CD8-positive, alpha-beta memory T cell (primary cell): ENCODE measurements at regions not wholly inside any gene's neighbourhood (a gene's known extent, or its start where the extent isn't known, plus 50 kb on each side); places are given as distances from the start of the nearest gene placed in this dataset.
"Not testable (repeated sequence)": the region's sequence is repeated elsewhere in the genome, so short reads cannot be mapped to it uniquely, and the experiment has no call there.

Experiments used
- CTCF ChIA-PET: fragments of 350-600 bp; sonication (Branson Sonifier 250); formaldehyde crosslinking; loops from one replicate; lab custom pipeline; 2021; ENCODE audit warnings: antibody characterized with exemption; lab: Charles Lee
- POLR2A ChIA-PET: fragments of 350-600 bp; sonication (Branson Sonifier 250); formaldehyde crosslinking; loops from one replicate; lab custom pipeline; 2021; ENCODE audit warnings: antibody characterized with exemption; lab: Charles Lee
- DNase-seq, 5 donors: peaks; one replicate each; pipeline versions ENCODE4 v3.0.0 to v3.0.0-alpha.2; 2020 to 2022; ENCODE audit warnings: mixed read lengths in 1 of 5
- H3K27ac ChIP-seq: one replicate; pipeline ENCODE4 v1.7.0; 2013; ENCODE audit warnings: low read depth, mild to moderate bottlenecking, low read length, moderate library complexity
- H3K27me3 ChIP-seq: 2 replicates; pipeline ENCODE4 v1.7.0; 2013; ENCODE audit warnings: low read length, mild to moderate bottlenecking; ENCODE audit not compliant: insufficient read depth, poor library complexity, severe bottlenecking
- H3K36me3 ChIP-seq: 2 replicates; pipeline ENCODE4 v1.7.0; 2013; ENCODE audit warnings: mild to moderate bottlenecking, low read length, moderate library complexity; ENCODE audit not compliant: insufficient read depth
- H3K4me1 ChIP-seq: 2 replicates; pipeline ENCODE4 v1.7.0; 2013; ENCODE audit warnings: mild to moderate bottlenecking, low read length, moderate library complexity; ENCODE audit not compliant: insufficient read depth
- H3K4me3 ChIP-seq: 2 replicates; pipeline ENCODE4 v1.7.0; 2013; ENCODE audit warnings: mild to moderate bottlenecking, low read length
- H3K9me3 ChIP-seq: 2 replicates; pipeline ENCODE4 v1.7.0; 2013; ENCODE audit warnings: mild to moderate bottlenecking, low read length
- H3K27ac Mint-ChIP-seq, 8 donors: one replicate each; pipeline ENCODE4 v1.8.0; 2020 to 2021; ENCODE audit warnings: mixed read lengths in 8 of 8, mild to moderate bottlenecking in 6 of 8, inconsistent platforms in 3 of 8, moderate library complexity in 3 of 8
- H3K27me3 Mint-ChIP-seq, 2 donors: one replicate each; pipeline ENCODE4 v1.8.0; 2020 to 2021; ENCODE audit warnings: mixed read lengths in 2 of 2, mild to moderate bottlenecking in 1 of 2, moderate library complexity in 1 of 2
- H3K36me3 Mint-ChIP-seq, 3 donors: one replicate each; pipeline ENCODE4 v1.8.0; 2020 to 2021; ENCODE audit warnings: mixed read lengths in 3 of 3, inconsistent platforms in 1 of 3, mild to moderate bottlenecking in 1 of 3
- H3K4me1 Mint-ChIP-seq, 3 donors: one replicate each; pipeline ENCODE4 v1.8.0; 2020 to 2021; ENCODE audit warnings: mixed read lengths in 3 of 3, inconsistent platforms in 1 of 3, mild to moderate bottlenecking in 1 of 3
- H3K4me3 Mint-ChIP-seq, 7 donors: one replicate each; pipeline ENCODE4 v1.8.0; 2020 to 2021; ENCODE audit warnings: mixed read lengths in 7 of 7, mild to moderate bottlenecking in 6 of 7, moderate library complexity in 4 of 7, inconsistent platforms in 2 of 7
- H3K9me3 Mint-ChIP-seq, 5 donors: one replicate each; pipeline ENCODE4 v1.8.0; 2020 to 2022; ENCODE audit warnings: mixed read lengths in 5 of 5, mild to moderate bottlenecking in 3 of 5, moderate library complexity in 2 of 5, inconsistent platforms in 1 of 5

- H3K27ac Mint-ChIP-seq, H3K9me3 Mint-ChIP-seq: not testable (repeated sequence)
Measured at GRCh38 chr17:46430300-46430699, 68.7 kb upstream of the ARL17B start.

DNA sequence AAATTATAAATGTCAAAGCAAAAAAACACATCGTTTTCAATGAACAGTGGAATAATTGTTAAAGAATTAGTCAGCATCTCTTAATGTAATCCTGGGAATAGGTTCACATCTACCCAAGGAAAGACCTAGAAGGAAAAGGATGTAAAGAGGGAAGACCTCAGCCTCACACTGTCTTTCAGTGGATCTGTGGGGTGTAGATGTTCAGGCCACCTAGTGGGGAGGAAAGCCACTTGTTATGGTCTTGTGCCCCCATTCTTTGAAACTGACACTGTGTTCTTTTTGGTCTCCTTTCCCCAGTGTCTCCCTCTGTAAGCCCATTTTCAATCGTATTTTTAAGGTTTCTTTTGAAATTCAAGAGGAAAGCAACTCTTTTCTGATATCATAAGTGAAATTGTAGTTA, 68.1 kb upstream of the ARL17B start:
- DNase-seq, H3K36me3 Mint-ChIP-seq, H3K9me3 Mint-ChIP-seq, H3K9me3 ChIP-seq, H3K4me3 Mint-ChIP-seq, H3K4me3 ChIP-seq, POLR2A ChIA-PET, H3K4me1 Mint-ChIP-seq, CTCF ChIA-PET, H3K27me3 ChIP-seq, H3K27me3 Mint-ChIP-seq, H3K36me3 ChIP-seq, H3K27ac Mint-ChIP-seq, H3K4me1 ChIP-seq, H3K27ac ChIP-seq: not testable (repeated sequence)

More at GRCh38 chr17:46430300-46430699, 68.7 kb upstream of the ARL17B start:
- H3K27me3 ChIP-seq, DNase-seq, H3K27me3 Mint-ChIP-seq, CTCF ChIA-PET, H3K4me1 Mint-ChIP-seq, H3K4me1 ChIP-seq, H3K27ac ChIP-seq, H3K4me3 Mint-ChIP-seq, H3K4me3 ChIP-seq, H3K36me3 Mint-ChIP-seq, H3K9me3 ChIP-seq, H3K36me3 ChIP-seq, POLR2A ChIA-PET: not testable (repeated sequence)

GRCh38 chr17:46424187-46424884, 62.8 kb upstream of the ARL17B start:
- CTCF ChIA-PET, H3K27me3 ChIP-seq, H3K4me3 ChIP-seq, POLR2A ChIA-PET, H3K4me3 Mint-ChIP-seq, H3K36me3 ChIP-seq, H3K9me3 ChIP-seq, H3K27ac Mint-ChIP-seq, H3K27me3 Mint-ChIP-seq, H3K9me3 Mint-ChIP-seq, H3K27ac ChIP-seq, H3K36me3 Mint-ChIP-seq, H3K4me1 ChIP-seq, H3K4me1 Mint-ChIP-seq: not testable (repeated sequence)
- DNase-seq, result peak in 1 of 5 donors; percentile 0

DNA sequence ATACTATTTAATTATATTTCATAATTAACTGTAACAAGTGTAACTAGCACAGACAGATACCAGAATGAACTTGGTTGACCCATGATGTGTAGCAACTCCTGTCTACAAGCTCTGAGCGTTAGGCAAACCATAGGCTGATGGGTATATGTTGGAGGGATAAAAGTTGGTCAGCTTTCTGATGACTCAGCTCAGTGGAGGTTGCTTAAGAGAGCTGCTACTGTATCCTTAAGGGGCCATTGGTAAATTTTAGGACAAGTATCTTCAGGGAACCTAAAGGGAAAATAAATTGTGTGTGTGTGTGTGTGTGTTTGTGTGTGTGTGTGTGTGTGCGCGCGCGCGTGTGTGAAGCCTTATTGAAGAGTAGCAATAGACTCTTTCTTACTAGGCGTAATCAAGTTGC, 56.3 kb upstream of the ARL17B start:
- H3K27me3 Mint-ChIP-seq, H3K27ac ChIP-seq, POLR2A ChIA-PET, H3K9me3 Mint-ChIP-seq, H3K4me3 ChIP-seq, H3K27ac Mint-ChIP-seq, H3K4me1 Mint-ChIP-seq, H3K36me3 Mint-ChIP-seq, H3K4me1 ChIP-seq, H3K27me3 ChIP-seq, CTCF ChIA-PET, DNase-seq, H3K36me3 ChIP-seq, H3K9me3 ChIP-seq: not testable (repeated sequence)
- peak overlapping the region in 1 of 7 donors; percentile 35 for H3K4me3 Mint-ChIP-seq

- POLR2A ChIA-PET, H3K4me3 ChIP-seq, H3K4me1 ChIP-seq, H3K27ac Mint-ChIP-seq, H3K27ac ChIP-seq, DNase-seq, H3K4me3 Mint-ChIP-seq, H3K9me3 ChIP-seq, H3K36me3 ChIP-seq, H3K36me3 Mint-ChIP-seq, CTCF ChIA-PET, H3K4me1 Mint-ChIP-seq, H3K27me3 Mint-ChIP-seq, H3K9me3 Mint-ChIP-seq, H3K27me3 ChIP-seq: not testable (repeated sequence)
Measured at GRCh38 chr17:46417261-46417660, 55.7 kb upstream of the ARL17B start.

DNA sequence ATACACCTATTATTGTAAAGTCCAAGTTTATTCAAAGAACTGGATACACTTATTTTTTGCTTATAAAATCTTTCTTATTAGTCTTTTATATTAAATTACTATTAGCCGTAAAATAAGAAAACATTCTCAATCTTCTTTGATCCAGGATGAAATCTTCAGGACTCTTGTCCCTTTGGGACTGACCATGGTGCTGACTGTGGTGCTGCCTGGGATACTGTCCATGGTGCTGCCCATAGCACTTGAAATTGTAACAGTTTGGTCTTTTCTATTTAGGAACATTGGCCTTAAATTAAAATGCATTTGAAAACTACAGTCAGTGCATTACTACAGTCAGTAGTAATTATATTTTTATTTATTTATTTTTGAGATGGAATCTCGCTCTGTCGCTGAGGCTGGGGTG, 53.0 kb upstream of the ARL17B start:
- H3K9me3 ChIP-seq, POLR2A ChIA-PET, H3K27ac ChIP-seq, H3K9me3 Mint-ChIP-seq, H3K36me3 Mint-ChIP-seq, H3K27me3 Mint-ChIP-seq, H3K4me3 Mint-ChIP-seq, DNase-seq, H3K36me3 ChIP-seq, CTCF ChIA-PET, H3K27me3 ChIP-seq, H3K27ac Mint-ChIP-seq, H3K4me1 Mint-ChIP-seq, H3K4me1 ChIP-seq, H3K4me3 ChIP-seq: not testable (repeated sequence)

- H3K27ac ChIP-seq, H3K36me3 ChIP-seq, H3K4me1 Mint-ChIP-seq, H3K27me3 ChIP-seq, DNase-seq, CTCF ChIA-PET, POLR2A ChIA-PET, H3K36me3 Mint-ChIP-seq, H3K4me3 ChIP-seq, H3K9me3 ChIP-seq, H3K9me3 Mint-ChIP-seq, H3K4me3 Mint-ChIP-seq, H3K27me3 Mint-ChIP-seq, H3K4me1 ChIP-seq, H3K27ac Mint-ChIP-seq: not testable (repeated sequence)
Measured at GRCh38 chr17:46412156-46412555, 50.6 kb upstream of the ARL17B start.

GRCh38 chr17:46411172-46411852, 49.7 kb upstream of the ARL17B start:
- H3K4me3 Mint-ChIP-seq, H3K4me3 ChIP-seq, H3K36me3 Mint-ChIP-seq, H3K36me3 ChIP-seq, POLR2A ChIA-PET, H3K27me3 ChIP-seq, H3K27me3 Mint-ChIP-seq, H3K9me3 Mint-ChIP-seq, H3K4me1 Mint-ChIP-seq, H3K27ac Mint-ChIP-seq, H3K9me3 ChIP-seq, H3K27ac ChIP-seq, H3K4me1 ChIP-seq, CTCF ChIA-PET, DNase-seq: not testable (repeated sequence)
